HUES6 (cell line): ENCODE measurements at regions not wholly inside any gene's neighbourhood (a gene's known extent, or its start where the extent isn't known, plus 50 kb on each side); places are given as distances from the start of the nearest gene placed in this dataset.

Experiments used
- H3K27ac ChIP-seq: 2 replicates; pipeline ENCODE4 v1.7.0; 2013; ENCODE audit warnings: low read depth, mild to moderate bottlenecking, low read length, inconsistent platforms
- H3K27me3 ChIP-seq: 2 replicates; pipeline ENCODE4 v1.6.1; 2013; ENCODE audit warnings: low read length; ENCODE audit not compliant: control insufficient read depth, insufficient read depth
- H3K36me3 ChIP-seq: 2 replicates; pipeline ENCODE4 v1.6.1; 2013; ENCODE audit warnings: low read length; ENCODE audit not compliant: control insufficient read depth, insufficient read depth
- H3K4me1 ChIP-seq: 2 replicates; pipeline ENCODE4 v1.6.1; 2013; ENCODE audit warnings: low read length; ENCODE audit not compliant: control insufficient read depth, insufficient read depth
- H3K4me3 ChIP-seq: 2 replicates; pipeline ENCODE4 v1.5.1; 2013; ENCODE audit warnings: low read depth, low read length
- H3K9ac ChIP-seq: one replicate; pipeline ENCODE4 v1.6.1; 2013; ENCODE audit warnings: mild to moderate bottlenecking, low read length
- H3K9me3 ChIP-seq: 2 replicates; pipeline ENCODE4 v1.6.1; 2013; ENCODE audit warnings: low read depth, low read length; ENCODE audit not compliant: control insufficient read depth, insufficient read depth

DNA sequence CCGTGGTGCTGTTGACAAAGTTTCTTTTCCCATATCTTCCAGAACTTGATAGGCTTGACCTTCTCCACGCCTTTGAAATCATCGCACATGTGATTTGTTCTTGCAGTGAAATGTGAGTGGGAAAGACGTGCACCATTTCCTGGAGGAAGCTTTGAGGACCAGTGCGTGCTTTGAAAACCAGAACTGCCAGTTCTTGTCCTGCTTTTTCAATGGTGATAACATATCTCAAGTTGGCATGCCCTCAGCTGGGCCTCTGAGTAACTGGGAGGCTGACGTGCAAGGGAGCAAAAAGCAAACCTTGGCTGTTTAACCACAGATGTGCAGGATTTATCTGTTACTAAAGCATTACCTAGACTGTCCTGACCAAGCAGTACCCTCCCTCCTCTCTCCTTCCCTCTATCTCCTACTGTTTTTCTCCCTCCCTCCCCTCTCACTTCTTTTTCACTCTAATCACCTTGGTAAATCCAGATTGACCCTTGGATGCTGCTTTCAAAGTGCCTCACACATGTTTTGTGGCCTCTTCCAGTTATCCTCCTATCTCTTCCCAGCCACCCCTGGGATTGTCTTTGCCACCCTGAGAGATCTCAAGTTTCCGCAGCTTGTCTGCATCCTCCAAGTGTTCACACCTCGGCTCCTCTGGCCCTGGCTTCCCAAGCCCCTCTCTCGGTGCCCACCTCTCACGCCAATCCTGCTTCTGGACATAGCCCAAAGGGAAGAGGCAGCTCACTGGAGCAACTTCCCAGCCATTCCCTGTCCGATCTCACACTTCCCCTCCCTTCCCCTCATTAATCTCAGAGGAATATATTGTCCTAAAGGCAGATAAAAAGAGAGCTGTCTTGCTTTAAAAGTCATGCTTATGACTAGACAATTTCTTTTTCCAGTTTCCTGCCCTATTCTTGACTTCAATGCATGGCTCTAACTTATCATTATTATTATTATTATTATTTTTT lies 198.3 kb downstream of the ERCC6L2 start:
- Histone ChIP-seq H3K36me3 (no peaks in the 10 kb centered on the region), H3K4me3 (no peak overlapping the region), H3K9ac (no peak overlapping the region), H3K4me1 (peaks cover 15% of the 10 kb centered on the region; the same call in 1 of the 2 replicates), H3K27ac (no peak overlapping the region), H3K9me3 (no peaks in the 10 kb centered on the region), H3K27me3 (no peaks in the 10 kb centered on the region)

DNA sequence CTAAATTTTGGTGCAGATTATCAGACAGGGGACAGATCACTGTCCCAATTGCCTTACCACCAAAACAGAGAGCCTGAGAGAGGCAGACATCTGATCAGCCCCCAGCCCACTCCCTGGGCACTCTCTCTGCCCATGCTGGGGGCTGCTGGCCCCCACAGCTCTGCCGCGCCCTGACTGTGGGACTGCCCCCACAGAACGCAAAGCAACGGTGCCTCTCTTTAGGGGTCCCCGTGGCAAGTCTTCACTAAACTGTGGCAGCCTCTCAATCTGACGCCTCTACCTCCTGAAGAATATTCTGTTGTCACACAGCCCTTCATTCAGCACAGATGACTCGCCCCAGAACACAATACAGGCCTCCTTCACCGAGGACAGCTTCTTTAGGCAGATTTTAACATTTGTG lies 197.4 kb downstream of the ERCC6L2 start:
- Histone ChIP-seq H3K27ac (no peak overlapping the region), H3K9ac (no peak overlapping the region), H3K4me3 (no peak overlapping the region), H3K4me1 (peaks cover 13% of the 10 kb centered on the region; the same call in 1 of the 2 replicates), H3K9me3 (no peaks in the 10 kb centered on the region), H3K36me3 (no peaks in the 10 kb centered on the region), H3K27me3 (no peaks in the 10 kb centered on the region)

DNA sequence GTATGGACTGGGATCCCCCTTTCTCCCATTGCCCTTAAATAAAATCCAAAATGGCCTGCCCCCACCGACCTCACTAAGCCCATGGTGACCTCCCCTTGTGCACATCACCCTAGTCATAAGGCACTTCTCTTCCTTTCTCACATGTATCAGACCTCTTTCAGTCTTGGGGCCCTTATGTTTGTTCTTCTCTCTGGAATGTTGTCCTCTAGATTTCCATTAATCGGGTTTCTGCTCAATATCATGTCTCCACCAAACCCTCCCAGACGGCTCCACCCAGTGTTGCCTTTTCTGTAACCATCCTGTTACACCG lies 196.3 kb downstream of the ERCC6L2 start:
- Histone ChIP-seq H3K4me1 (peaks cover 13% of the 10 kb centered on the region; the same call in 1 of the 2 replicates), H3K27me3 (no peaks in the 10 kb centered on the region), H3K27ac (no peak overlapping the region), H3K9me3 (no peaks in the 10 kb centered on the region), H3K9ac (no peak overlapping the region), H3K4me3 (no peak overlapping the region), H3K36me3 (no peaks in the 10 kb centered on the region)

DNA sequence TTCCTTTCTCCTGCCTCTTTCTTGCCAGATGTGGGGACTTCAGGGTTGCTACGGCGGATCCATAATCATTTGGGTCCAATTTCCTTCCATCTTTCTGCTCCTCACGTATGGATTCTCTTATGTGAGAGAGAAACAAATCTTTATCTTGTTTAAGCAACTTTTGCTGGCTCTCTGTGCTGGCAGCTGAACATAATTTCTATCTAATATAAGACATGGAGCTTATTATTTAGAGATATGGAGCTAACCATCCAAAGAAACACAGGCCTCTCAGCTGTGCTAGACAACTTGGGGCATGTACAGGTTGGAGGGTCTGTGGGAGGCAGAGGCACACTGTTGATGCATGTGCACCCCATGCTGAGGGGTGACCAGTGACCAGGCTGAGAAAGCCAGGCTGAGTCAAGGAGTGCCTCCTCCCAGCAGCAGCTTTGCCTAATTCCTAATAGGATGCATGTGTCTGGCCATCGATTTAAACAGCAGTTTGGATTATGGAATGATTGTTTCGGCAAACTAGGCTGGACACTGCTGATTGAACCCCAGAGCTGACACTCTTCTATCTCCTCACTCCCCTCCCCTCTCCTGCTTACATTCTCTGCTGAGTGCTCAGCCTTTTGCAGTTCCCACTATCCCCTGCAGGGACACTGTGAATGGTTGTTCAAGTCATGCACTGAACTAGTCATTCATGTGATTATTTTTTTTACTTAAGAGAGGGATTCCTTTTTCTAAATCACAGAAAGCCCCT lies 195.8 kb downstream of the ERCC6L2 start:
- no peak overlapping the region for H3K27ac ChIP-seq
- no peaks in the 10 kb centered on the region for H3K27me3 ChIP-seq
- no peak overlapping the region for H3K4me3 ChIP-seq
- no peak overlapping the region for H3K9ac ChIP-seq
- no peaks in the 10 kb centered on the region for H3K9me3 ChIP-seq
- peaks cover 13% of the 10 kb centered on the region; the same call in 1 of the 2 replicates for H3K4me1 ChIP-seq
- no peaks in the 10 kb centered on the region for H3K36me3 ChIP-seq

DNA sequence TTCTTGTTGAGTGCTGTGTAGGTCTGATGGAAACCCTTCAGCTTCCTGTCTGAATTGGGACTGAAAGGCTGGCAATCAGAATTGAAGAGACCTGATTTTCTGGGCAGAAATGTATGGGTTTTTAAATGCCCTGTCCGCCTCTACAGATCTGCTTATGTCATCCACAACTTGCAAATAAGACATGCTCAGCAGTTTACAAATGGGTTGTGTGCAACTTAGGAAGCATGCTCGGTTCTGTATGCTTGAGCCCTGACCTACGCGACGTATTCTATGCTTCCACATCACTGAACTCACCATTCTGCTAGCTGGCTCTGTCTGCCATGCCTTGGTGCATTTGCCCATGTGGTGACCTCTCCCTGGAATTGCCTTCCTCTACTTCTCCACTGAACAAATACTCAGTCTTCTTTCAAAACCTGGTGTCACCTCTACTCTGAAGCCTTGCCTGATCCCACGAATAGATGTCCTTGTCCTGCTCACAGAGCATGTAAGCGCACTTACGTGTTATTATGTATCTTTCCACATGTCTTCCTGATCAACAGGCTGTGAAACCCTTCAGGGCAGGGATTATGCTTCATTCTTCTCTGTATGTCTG lies 194.2 kb downstream of the ERCC6L2 start:
- no peaks in the 10 kb centered on the region for H3K27me3 ChIP-seq
- H3K27ac ChIP-seq: no peak overlapping the region
- H3K4me3 ChIP-seq: no peak overlapping the region
- no peaks in the 10 kb centered on the region for H3K9me3 ChIP-seq
- no peak overlapping the region for H3K9ac ChIP-seq
- H3K4me1 ChIP-seq: peaks cover 13% of the 10 kb centered on the region; the same call in 1 of the 2 replicates
- no peaks in the 10 kb centered on the region for H3K36me3 ChIP-seq

DNA sequence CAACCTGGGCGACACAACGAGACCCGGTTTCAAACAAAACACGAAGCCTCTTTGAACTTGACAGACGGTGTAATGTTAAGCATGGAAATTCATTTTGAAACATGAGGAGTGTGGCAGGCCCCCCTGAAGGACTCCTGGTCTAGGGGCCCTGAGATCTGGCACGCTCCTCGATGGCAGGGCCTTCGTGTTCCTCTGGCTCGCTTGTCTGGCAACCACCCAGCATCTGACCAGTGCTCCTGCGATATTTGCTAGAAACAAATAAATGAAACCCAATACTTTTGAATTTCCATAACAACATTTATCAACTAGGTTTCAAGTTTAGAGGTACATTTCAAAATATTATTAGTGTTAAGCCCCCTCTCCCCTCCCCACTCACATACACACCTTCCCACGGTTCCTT lies 193.0 kb downstream of the ERCC6L2 start:
- H3K27me3 ChIP-seq: no peaks in the 10 kb centered on the region
- H3K4me1 ChIP-seq: peaks cover 7% of the 10 kb centered on the region; the same call in 1 of the 2 replicates
- H3K4me3 ChIP-seq: no peak overlapping the region
- no peaks in the 10 kb centered on the region for H3K9me3 ChIP-seq
- H3K9ac ChIP-seq: no peak overlapping the region
- H3K36me3 ChIP-seq: no peaks in the 10 kb centered on the region
- H3K27ac ChIP-seq: no peak overlapping the region

DNA sequence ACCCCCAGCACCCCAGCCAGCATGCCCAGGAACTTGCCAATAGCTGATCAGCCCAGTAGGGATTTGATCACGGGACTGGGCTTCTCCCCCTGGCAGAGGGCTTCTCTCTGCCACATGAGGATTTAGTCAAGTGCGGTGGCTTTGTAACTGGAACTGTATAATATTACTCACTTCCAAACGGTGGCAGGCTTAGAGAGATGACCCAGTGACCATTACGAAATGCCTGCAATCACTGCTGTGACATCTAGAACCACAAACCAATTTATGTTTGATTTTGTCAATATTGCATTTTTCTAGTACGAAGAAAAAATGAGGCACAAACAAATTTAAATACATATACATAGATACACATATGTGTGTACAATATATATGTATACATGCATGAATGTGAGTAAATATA lies 192.1 kb downstream of the ERCC6L2 start:
- no peak overlapping the region for H3K9ac ChIP-seq
- H3K4me3 ChIP-seq: no peak overlapping the region
- no peak overlapping the region for H3K27ac ChIP-seq
- no peaks in the 10 kb centered on the region for H3K27me3 ChIP-seq
- peaks cover 4% of the 10 kb centered on the region; the same call in 1 of the 2 replicates for H3K4me1 ChIP-seq
- H3K9me3 ChIP-seq: no peaks in the 10 kb centered on the region
- no peaks in the 10 kb centered on the region for H3K36me3 ChIP-seq

DNA sequence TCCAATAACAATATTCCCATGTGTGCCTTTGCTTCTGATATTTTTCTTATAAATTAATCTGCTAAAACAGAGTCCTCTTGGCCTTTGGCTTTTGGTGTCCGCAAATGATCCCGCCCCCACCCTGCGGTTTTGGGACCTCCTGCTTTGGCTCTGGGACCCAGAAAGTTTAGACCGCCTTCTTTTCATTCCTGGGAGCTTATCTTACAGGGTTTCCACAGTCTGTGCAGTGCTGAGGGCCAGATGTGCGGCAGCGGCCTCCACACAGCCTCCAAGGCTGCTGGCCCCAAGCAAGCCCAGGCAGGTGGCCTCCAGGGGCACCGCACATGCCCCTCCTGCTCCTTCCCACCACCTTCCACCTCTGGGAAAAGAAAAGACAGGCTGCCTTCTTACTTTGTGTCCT lies 191.5 kb downstream of the ERCC6L2 start:
- Histone ChIP-seq H3K27me3 (no peaks in the 10 kb centered on the region), H3K4me3 (no peak overlapping the region), H3K36me3 (no peaks in the 10 kb centered on the region), H3K9ac (no peak overlapping the region), H3K27ac (no peak overlapping the region), H3K4me1 (peaks cover 4% of the 10 kb centered on the region; the same call in 1 of the 2 replicates), H3K9me3 (no peaks in the 10 kb centered on the region)

DNA sequence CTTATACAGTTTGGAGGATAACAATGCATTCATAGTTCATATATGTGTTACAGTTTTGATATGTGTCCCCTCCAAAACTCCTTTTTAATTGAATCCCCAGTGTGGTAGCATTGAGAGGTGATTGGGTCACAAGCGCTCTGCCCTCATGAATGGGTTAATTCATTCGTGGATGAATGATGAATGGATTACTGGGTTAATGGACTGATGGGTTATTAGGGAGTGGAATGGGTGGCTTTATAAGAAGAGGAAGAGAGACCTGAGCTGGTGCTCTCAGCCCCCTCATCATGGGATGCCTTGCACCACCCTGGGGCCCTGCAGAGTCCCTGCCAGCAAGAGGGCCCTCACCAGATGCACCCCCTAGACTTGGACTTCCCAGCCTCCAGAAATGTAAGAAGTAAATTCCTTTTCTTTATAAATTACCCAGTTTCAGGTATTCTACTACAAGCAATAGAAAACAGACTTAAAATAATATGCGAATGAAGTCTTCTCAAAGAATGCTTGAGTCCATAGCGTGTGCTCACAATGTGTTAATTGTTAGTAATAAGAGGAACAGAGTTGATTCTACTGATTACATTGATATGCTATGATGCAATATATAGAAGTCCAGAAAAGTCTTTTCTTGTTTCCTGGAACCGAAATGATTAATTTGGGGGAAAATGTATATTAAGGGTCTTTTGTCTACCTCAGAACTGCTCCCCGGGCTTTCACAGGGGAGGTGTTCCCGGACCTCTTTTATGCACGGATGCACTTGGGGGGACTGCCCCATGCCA lies 190.2 kb downstream of the ERCC6L2 start:
- Histone ChIP-seq H3K4me1 (peaks cover 9% of the 10 kb centered on the region), H3K9me3 (no peaks in the 10 kb centered on the region), H3K36me3 (no peaks in the 10 kb centered on the region), H3K9ac (no peak overlapping the region), H3K4me3 (no peak overlapping the region), H3K27ac (no peak overlapping the region), H3K27me3 (no peaks in the 10 kb centered on the region)

DNA sequence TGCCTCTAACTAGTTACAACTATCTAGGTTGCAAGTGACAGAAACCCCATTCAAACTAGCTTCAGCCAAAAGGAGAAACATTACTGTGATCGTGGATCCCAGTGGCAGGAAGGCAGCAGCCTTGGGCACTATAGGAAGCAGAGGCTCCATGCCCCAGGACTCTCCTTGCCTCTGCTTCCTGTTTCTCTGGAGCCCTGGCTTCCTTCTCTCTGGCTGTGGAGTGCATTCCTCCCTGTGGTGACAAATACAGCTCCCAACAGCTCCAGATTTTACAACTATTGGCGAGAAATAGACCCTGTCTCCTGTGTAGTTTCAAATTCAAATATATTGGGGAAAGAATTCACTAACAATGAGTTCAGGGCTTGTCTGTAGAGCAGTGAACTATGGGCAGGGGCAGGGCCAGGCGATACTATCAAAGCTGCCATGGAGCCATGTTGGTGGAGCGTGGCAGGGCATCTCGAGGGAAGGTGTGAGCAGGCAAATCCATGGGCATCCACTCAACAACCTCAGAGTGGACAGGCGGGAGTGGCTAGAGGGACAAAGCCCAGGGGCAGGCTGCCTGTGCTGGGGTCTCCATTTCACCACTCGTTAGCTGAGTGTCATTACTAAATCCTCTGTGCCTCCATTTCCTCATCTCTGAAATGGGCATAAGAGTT lies 189.5 kb downstream of the ERCC6L2 start:
- H3K9ac ChIP-seq: no peak overlapping the region
- no peaks in the 10 kb centered on the region for H3K9me3 ChIP-seq
- no peak overlapping the region for H3K4me3 ChIP-seq
- peaks cover 9% of the 10 kb centered on the region for H3K4me1 ChIP-seq
- no peak overlapping the region for H3K27ac ChIP-seq
- no peaks in the 10 kb centered on the region for H3K36me3 ChIP-seq
- no peaks in the 10 kb centered on the region for H3K27me3 ChIP-seq
